ENCODE measurements at regions not wholly inside any gene's neighbourhood (a gene's known extent, or its start where the extent isn't known, plus 50 kb on each side); places are given as distances from the start of the nearest gene placed in this dataset.

DNA sequence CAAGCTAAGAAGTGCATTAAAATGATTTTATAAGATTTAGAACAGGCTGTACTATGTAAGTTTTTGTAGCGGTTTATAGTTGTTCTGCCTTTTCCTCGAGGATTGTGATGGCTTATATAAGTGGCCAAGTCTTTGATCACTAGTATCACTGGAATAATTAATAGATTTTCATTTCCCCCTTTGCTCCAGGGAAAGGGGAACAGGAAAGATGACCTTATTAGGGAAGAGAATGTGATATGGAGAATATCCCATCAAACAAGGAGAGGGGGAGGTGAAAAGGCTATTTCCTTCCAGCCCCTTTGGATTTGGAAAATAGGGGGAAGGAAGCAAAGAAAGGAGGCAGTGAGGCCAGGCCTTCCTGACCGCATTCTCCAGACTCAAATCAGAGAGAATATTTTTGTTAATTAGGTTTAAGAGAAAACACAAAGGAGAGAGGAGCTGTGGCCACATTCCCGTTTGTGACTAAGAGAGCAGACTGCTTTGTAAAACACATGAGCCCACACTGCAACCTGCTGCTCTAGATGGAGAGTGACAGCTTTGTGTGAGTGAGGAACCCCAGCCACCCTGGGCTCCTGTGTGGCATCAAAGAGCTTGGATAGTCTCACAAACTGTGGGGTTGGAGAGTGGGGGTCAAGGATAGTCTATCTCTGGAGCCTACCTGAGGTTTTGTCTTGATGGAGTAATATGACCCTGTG, 359.5 kb downstream of the DTWD2 start:
- no peak overlapping the region for H3K4me2 ChIP-seq (ENCODE audit: low read length)
- no peaks in the 10 kb centered on the region for H3K27me3 ChIP-seq (ENCODE audit: control insufficient read depth, insufficient read depth, low read length)
- no peaks in the 10 kb centered on the region for H3K4me1 ChIP-seq (ENCODE audit: control insufficient read depth, insufficient read depth, low read length)
- H3K36me3 ChIP-seq (ENCODE audit: insufficient read depth, low read length) = no peaks in the 10 kb centered on the region
- H3K9ac ChIP-seq (ENCODE audit: low read depth, low read length) = no peak overlapping the region
- no peak overlapping the region for H3K4me3 ChIP-seq (ENCODE audit: low read length)
- no peaks in the 10 kb centered on the region for H3K9me3 ChIP-seq (replicated peaks; ENCODE audit: low read length)

- no peak overlapping the region for H3K4me2 ChIP-seq (ENCODE audit: low read length)
- H3K4me1 ChIP-seq (ENCODE audit: control insufficient read depth, insufficient read depth, low read length) = no peaks in the 10 kb centered on the region
- no peak overlapping the region for H3K9ac ChIP-seq (ENCODE audit: low read depth, low read length)
Observed at GRCh38 chr5:118620233-118620632, 368.1 kb downstream of the DTWD2 start.

GRCh38 chr5:118619823-118620222, 368.5 kb downstream of the DTWD2 start:
- H3K27me3 ChIP-seq (ENCODE audit: control insufficient read depth, insufficient read depth, low read length) = no peaks in the 10 kb centered on the region
- H3K9me3 ChIP-seq (replicated peaks; ENCODE audit: low read length) = no peaks in the 10 kb centered on the region
- no peak overlapping the region for H3K4me2 ChIP-seq (ENCODE audit: low read length)
- H3K36me3 ChIP-seq (ENCODE audit: insufficient read depth, low read length) = no peaks in the 10 kb centered on the region
- H3K9ac ChIP-seq (ENCODE audit: low read depth, low read length) = no peak overlapping the region
- H3K4me1 ChIP-seq (ENCODE audit: control insufficient read depth, insufficient read depth, low read length) = no peaks in the 10 kb centered on the region
- no peak overlapping the region for H3K4me3 ChIP-seq (ENCODE audit: low read length)

More at GRCh38 chr5:118620233-118620632, 368.1 kb downstream of the DTWD2 start:
- H3K9me3 ChIP-seq (replicated peaks; ENCODE audit: low read length) = no peaks in the 10 kb centered on the region
- H3K27me3 ChIP-seq (ENCODE audit: control insufficient read depth, insufficient read depth, low read length) = no peaks in the 10 kb centered on the region
- no peaks in the 10 kb centered on the region for H3K36me3 ChIP-seq (ENCODE audit: insufficient read depth, low read length)
- H3K4me3 ChIP-seq (ENCODE audit: low read length) = no peak overlapping the region

DNA sequence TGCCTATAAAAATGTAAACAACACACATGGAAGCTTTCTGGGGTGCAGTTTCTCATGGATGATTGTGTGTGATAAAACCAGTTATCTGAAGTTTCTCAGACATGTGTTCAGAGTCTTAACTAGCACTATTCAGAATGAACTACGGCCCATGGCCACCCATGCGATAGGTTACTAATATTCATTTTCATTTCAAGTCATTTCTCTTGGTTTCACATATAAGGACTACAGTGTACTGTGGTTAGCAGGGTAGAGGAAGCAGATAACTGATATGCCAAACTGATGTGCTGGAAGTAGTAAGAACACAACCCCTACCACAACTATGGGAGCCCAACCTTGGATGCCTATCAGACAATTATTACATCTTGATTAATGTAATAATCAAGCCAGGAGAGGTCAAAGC, 372.1 kb downstream of the DTWD2 start:
- no peaks in the 10 kb centered on the region for H3K4me1 ChIP-seq (ENCODE audit: control insufficient read depth, insufficient read depth, low read length)
- H3K9me3 ChIP-seq (replicated peaks; ENCODE audit: low read length) = no peaks in the 10 kb centered on the region
- no peak overlapping the region for H3K4me3 ChIP-seq (ENCODE audit: low read length)
- H3K4me2 ChIP-seq (ENCODE audit: low read length) = no peak overlapping the region
- H3K9ac ChIP-seq (ENCODE audit: low read depth, low read length) = no peak overlapping the region
- H3K27me3 ChIP-seq (ENCODE audit: control insufficient read depth, insufficient read depth, low read length) = no peaks in the 10 kb centered on the region
- H3K36me3 ChIP-seq (ENCODE audit: insufficient read depth, low read length) = no peaks in the 10 kb centered on the region

DNA sequence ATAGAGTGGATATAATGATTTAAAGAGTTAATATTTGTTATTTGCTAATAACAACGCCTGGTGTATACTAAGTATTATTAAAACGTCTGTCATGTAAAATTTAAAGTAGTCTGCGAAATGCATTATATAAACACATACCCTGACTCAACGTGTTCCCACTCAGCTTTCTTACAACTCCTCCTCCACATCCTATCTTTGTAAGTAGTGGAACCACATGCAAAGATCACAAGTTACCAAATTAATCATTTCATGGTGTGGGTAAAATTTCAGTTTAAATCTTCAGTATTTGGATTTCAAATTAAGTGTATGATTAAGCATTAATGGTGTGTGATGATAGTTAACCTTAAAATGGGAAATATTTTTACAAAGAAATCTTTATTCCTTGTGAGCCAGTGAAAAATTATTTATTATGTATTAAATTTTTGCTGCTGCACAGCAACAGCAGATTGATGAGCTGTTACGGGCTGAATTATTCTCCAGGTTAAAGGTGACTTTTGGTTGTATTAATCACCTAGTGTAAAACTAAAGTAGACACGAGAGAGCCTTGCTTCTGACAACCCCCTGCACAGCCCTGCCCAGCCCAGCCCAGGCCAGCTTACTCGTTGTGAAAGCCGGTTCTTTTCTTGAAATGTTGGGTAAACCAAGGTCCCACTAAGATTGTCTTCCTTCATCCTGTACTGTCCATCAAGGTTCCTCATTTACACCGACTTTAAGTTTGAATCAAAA, 373.5 kb downstream of the DTWD2 start:
- Histone ChIP-seq H3K4me3 (ENCODE audit: low read length) (no peak overlapping the region), H3K4me1 (ENCODE audit: control insufficient read depth, insufficient read depth, low read length) (no peaks in the 10 kb centered on the region), H3K9me3 (replicated peaks; ENCODE audit: low read length) (no peaks in the 10 kb centered on the region), H3K9ac (ENCODE audit: low read depth, low read length) (no peak overlapping the region), H3K27me3 (ENCODE audit: control insufficient read depth, insufficient read depth, low read length) (no peaks in the 10 kb centered on the region), H3K4me2 (ENCODE audit: low read length) (no peak overlapping the region), H3K36me3 (ENCODE audit: insufficient read depth, low read length) (no peaks in the 10 kb centered on the region)

GRCh38 chr5:118611332-118611945, 376.9 kb downstream of the DTWD2 start:
- Histone ChIP-seq H3K9ac (ENCODE audit: low read depth, low read length) (no peak overlapping the region), H3K27me3 (ENCODE audit: control insufficient read depth, insufficient read depth, low read length) (no peaks in the 10 kb centered on the region), H3K4me2 (ENCODE audit: low read length) (no peak overlapping the region), H3K4me3 (ENCODE audit: low read length) (no peak overlapping the region), H3K36me3 (ENCODE audit: insufficient read depth, low read length) (no peaks in the 10 kb centered on the region), H3K9me3 (replicated peaks; ENCODE audit: low read length) (no peaks in the 10 kb centered on the region), H3K4me1 (ENCODE audit: control insufficient read depth, insufficient read depth, low read length) (no peaks in the 10 kb centered on the region)

DNA sequence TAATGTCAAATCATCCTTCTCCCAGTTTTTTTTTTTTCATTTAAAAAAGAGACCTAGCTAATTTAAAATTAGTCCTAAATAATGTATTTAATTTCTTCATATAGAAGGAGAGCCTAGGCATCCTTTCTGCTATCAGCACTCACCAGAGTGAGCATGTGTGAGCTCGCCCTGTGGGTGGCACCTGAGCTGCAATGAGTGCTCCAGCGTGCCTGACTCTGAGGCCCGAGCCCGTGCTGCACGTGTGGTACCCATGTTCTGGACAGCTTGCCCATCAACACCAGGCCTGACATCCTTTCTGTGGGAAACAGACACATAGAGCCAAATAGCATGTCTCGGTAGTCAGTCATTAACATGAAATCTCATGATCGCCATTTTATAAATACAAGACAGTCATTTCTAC, 381.4 kb downstream of the DTWD2 start:
- Histone ChIP-seq H3K36me3 (ENCODE audit: insufficient read depth, low read length) (no peaks in the 10 kb centered on the region), H3K9me3 (replicated peaks; ENCODE audit: low read length) (no peaks in the 10 kb centered on the region), H3K27me3 (ENCODE audit: control insufficient read depth, insufficient read depth, low read length) (no peaks in the 10 kb centered on the region), H3K9ac (ENCODE audit: low read depth, low read length) (no peak overlapping the region), H3K4me3 (ENCODE audit: low read length) (no peak overlapping the region), H3K4me2 (ENCODE audit: low read length) (no peak overlapping the region), H3K4me1 (ENCODE audit: control insufficient read depth, insufficient read depth, low read length) (no peaks in the 10 kb centered on the region)

DNA sequence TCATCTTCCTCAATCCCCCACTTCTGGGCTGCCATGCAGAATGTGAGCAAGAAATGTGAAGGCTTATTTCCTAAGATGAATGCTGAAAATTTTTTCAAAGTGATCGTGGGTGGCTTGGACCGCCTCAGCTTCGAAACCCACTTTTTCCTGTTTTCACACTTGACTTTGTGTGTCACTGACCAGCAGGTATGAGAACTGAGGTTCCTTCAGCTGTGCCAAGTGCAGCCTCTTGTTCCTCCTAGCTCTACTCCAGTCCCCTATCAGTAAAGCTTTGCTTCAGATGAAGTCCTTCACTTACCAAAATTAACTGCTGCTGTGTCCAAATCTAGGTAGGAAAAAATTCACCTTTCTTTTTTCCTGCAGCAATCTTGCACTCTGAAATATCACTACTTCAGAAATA, 382.6 kb downstream of the DTWD2 start:
- Histone ChIP-seq H3K4me2 (ENCODE audit: low read length) (no peak overlapping the region), H3K9me3 (replicated peaks; ENCODE audit: low read length) (no peaks in the 10 kb centered on the region), H3K9ac (ENCODE audit: low read depth, low read length) (no peak overlapping the region), H3K36me3 (ENCODE audit: insufficient read depth, low read length) (no peaks in the 10 kb centered on the region), H3K27me3 (ENCODE audit: control insufficient read depth, insufficient read depth, low read length) (no peaks in the 10 kb centered on the region), H3K4me1 (ENCODE audit: control insufficient read depth, insufficient read depth, low read length) (no peaks in the 10 kb centered on the region), H3K4me3 (ENCODE audit: low read length) (no peak overlapping the region)

GRCh38 chr5:118604106-118604505, 384.2 kb downstream of the DTWD2 start:
- Histone ChIP-seq H3K9me3 (replicated peaks; ENCODE audit: low read length) (no peaks in the 10 kb centered on the region), H3K9ac (ENCODE audit: low read depth, low read length) (no peak overlapping the region), H3K4me2 (ENCODE audit: low read length) (no peak overlapping the region), H3K27me3 (ENCODE audit: control insufficient read depth, insufficient read depth, low read length) (no peaks in the 10 kb centered on the region), H3K36me3 (ENCODE audit: insufficient read depth, low read length) (no peaks in the 10 kb centered on the region), H3K4me3 (ENCODE audit: low read length) (no peak overlapping the region), H3K4me1 (ENCODE audit: control insufficient read depth, insufficient read depth, low read length) (no peaks in the 10 kb centered on the region)

- Histone ChIP-seq H3K9ac (ENCODE audit: low read depth, low read length) (no peak overlapping the region), H3K4me1 (ENCODE audit: control insufficient read depth, insufficient read depth, low read length) (no peaks in the 10 kb centered on the region), H3K27me3 (ENCODE audit: control insufficient read depth, insufficient read depth, low read length) (no peaks in the 10 kb centered on the region), H3K4me3 (ENCODE audit: low read length) (no peak overlapping the region), H3K4me2 (ENCODE audit: low read length) (no peak overlapping the region), H3K36me3 (ENCODE audit: insufficient read depth, low read length) (no peaks in the 10 kb centered on the region), H3K9me3 (replicated peaks; ENCODE audit: low read length) (no peaks in the 10 kb centered on the region)
Observed at GRCh38 chr5:118603278-118603677, 385.1 kb downstream of the DTWD2 start.

- H3K4me1 ChIP-seq (ENCODE audit: control insufficient read depth, insufficient read depth, low read length) = no peaks in the 10 kb centered on the region
- H3K36me3 ChIP-seq (ENCODE audit: insufficient read depth, low read length) = no peaks in the 10 kb centered on the region
- no peak overlapping the region for H3K9ac ChIP-seq (ENCODE audit: low read depth, low read length)
- no peak overlapping the region for H3K4me3 ChIP-seq (ENCODE audit: low read length)
- no peak overlapping the region for H3K4me2 ChIP-seq (ENCODE audit: low read length)
- H3K9me3 ChIP-seq (replicated peaks; ENCODE audit: low read length) = no peaks in the 10 kb centered on the region
- H3K27me3 ChIP-seq (ENCODE audit: control insufficient read depth, insufficient read depth, low read length) = no peaks in the 10 kb centered on the region
Observed at GRCh38 chr5:118598311-118598710, 390.0 kb downstream of the DTWD2 start.

All from skeletal muscle satellite cell (primary cell).